Posterior cingulate gyrus (tissue), 11 donors: ENCODE measurements at regions not wholly inside any gene's neighbourhood (a gene's known extent, or its start where the extent isn't known, plus 50 kb on each side); places are given as distances from the start of the nearest gene placed in this dataset.

Source experiments
- DNase-seq, 10 donors: peaks; one replicate each; pipeline versions ENCODE4 v3.0.0 to v3.0.0-alpha.2; 2020 to 2021; ENCODE audit warnings: mixed read lengths in 3 of 10
- intact Hi-C: fragments of 100-400 bp; cut with DNase I; formaldehyde crosslinking; loops from one replicate; pipeline ENCODE4 v1.15.1; 2023

DNA sequence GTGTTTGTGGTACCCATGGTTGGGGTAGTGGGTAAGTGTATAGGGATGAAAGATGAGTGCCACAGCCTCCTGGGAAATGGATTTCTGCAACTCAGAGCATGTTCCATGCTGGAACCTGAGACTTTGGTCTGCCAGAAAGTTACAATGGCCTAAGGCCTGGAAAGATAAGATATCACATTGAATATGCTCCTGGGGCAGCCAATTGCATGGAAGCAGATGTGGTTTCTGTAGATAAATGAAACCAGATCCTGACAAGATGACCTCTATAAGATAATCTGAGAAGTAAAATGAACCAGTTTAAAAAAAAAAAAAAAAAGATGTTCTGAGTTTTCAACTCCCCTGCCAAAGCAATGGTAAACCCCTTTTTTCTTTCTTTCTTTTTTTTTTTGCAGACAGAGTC, 91.4 kb upstream of the NCK2 start:
- DNase-seq = no peak
- intact Hi-C loops = no loop called here

- intact Hi-C loops = no loop called here
These were observed 92.5 kb upstream of the NCK2 start for GRCh38 chr2:105652014-105652796.

GRCh38 chr2:105649534-105649933, 95.2 kb upstream of the NCK2 start:
- no peak for DNase-seq
- intact Hi-C loops = no loop called here

More at GRCh38 chr2:105652014-105652796, 92.5 kb upstream of the NCK2 start:
- DNase-seq = no peak

- intact Hi-C loops = no loop called here
- DNase-seq = no peak
These were observed 97.0 kb upstream of the NCK2 start for GRCh38 chr2:105647731-105648130.

GRCh38 chr2:105646774-105647076, 98.0 kb upstream of the NCK2 start:
- DNase-seq = no peak
- intact Hi-C loops = no loop called here

GRCh38 chr2:105645938-105646773, 98.6 kb upstream of the NCK2 start:
- intact Hi-C loops = no loop called here

DNA sequence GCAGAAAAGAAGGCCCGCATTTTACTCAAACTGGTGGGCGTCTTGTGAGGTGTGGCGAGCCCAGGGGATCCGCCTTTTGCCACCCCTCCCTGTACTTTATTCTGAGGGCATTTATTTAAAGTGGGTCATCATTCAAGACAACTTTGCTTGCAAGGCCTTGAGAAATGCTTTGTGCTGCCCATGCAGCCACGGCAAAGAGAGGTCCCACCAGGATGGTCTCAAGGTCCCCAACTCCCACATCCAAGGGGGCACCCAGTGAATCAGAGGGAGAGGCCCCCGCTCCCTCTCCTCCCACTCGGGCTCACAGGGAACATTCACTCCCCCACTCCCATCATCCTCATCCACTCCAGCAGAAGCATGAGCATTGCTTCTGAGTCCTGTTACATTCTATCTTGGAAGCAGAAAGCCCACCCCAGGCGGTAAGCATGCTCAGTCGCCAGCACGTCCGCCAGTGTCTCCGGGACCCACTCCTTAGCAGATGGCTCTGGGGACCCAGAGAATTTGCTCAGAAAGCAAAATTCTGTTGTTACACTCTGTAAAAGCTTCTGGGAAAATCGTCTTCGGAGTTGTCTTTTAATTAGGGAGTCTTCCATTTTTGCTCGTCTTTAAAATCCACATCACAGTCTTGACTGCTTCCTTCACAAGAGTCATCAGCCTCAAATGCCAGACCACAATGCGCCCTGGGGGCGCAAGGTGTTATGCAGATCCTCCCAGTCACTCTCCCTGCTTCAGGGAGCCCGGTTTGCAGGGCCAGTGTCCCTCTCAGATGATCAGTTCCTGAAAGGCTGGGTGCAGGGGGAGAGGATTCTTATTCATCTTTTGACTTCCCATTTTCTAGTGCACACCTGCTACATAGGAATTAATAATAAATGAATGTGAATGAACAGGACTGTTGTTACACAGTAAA, 99.4 kb upstream of the NCK2 start:
- intact Hi-C loops = no loop called here
- DNase-seq = no peak

More at GRCh38 chr2:105645938-105646773, 98.6 kb upstream of the NCK2 start:
- DNase-seq = no peak

DNA sequence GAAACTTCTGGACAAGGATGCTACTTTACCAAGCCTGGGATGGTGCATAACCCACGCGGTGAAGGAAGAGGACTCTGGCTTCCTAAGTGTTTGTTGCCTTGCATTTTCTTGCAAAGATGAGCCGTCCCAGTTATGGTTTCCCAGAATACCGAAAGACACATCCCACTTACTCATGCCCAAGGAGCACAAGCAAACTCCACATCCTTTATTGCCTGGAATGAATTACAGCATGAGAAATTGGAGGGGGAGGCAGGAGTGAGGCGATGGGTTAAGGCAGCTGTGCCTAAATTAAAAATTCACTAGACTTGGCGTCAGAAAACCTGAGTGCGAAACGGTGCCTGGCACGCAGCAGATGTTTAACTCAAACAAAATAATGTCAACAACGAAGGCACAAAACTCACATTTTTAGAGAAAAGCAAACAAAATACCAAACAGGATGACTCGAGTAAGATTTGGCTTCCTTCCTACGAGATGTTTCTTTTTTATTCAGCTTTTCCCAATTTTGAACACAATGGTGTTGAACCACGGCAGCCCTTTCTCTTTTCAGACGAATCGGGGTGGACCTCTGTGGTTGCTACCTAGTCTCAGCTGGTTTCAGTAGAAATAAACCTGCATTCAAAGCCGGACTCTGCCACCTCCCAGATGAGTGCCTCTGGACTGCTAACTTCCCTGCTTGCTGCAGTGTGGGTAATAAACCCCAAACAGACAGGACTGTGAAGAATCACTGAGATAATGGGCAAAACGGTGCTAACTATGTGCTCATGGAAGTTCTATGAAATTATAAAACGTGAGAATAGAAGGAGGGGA, 100.3 kb upstream of the NCK2 start:
- DNase-seq = peak in 4 of 10 donors; percentile 34 to 86 (median 80)
- intact Hi-C loops = no loop called here

DNA sequence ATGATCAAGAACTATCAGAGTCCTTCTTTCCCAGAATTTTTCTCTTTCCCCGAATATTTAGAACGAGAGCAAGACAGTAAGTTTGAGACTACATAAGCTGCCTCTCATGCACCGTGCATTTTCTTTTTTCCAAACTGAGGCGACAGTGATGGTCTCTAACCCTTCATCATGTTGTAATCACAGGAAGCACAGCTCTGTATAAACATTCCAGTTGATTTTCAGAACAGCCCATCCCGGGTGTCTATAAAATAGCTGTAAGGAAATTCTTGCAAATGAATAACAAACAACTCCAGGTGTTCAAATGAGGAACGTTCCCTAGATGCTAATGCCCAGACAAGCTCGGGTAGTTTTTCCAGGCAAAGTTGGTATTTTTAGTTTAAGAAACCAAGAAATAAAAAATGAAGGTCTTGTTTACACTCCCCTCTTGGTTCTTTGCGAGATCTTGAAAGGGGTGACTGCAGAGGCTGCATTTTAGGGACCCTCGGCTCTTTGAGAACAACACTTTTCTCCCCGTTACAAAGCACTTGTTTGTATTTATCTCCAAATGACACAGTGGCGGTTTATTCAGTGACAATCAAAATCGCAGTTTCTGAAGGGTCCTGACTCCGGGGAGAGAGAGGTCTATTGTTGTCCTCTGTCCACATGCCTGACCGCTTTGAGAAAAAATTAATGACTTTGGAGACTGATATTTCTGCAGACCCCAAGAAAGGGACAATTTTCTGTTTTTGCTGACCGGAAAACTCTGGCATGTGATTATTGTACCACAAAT, 101.1 kb upstream of the NCK2 start:
- intact Hi-C loops = no loop called here
- DNase-seq = no peak

GRCh38 chr2:105641389-105641811, 103.3 kb upstream of the NCK2 start:
- intact Hi-C loops = no loop called here
- peak; percentile 70 to 97 (median 80) for DNase-seq

- intact Hi-C loops = no loop called here
These were observed 104.5 kb upstream of the NCK2 start for GRCh38 chr2:105640246-105640645.

GRCh38 chr2:105636109-105636740, 108.5 kb upstream of the NCK2 start:
- DNase-seq = no peak
- intact Hi-C loops = no loop called here

More at GRCh38 chr2:105640246-105640645, 104.5 kb upstream of the NCK2 start:
- no peak for DNase-seq

GRCh38 chr2:105635564-105635963, 109.1 kb upstream of the NCK2 start:
- intact Hi-C loops = no loop called here
- DNase-seq = peak in 2 of 10 donors; percentile 19 to 75

GRCh38 chr2:105634198-105634597, 110.5 kb upstream of the NCK2 start:
- no peak for DNase-seq
- intact Hi-C loops = no loop called here

DNA sequence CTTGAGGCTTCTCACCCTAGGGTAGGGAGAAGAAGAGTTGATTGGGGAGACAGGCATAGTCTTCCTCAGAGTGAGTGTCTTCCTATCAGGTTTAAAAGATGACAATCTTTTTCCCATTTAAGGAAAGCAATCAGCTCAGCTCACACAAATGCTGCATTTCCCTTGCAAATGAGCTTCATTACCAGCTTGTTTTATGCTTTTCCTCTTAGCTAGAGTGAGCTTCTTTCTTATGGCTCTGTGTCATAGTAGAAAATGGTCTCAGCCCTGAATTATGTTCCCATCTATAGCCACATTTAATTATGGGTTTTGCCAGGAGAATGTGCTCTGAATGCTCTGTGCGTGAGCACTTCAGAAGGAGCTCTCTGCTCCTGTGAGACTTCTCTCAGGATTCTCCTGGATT, 112.8 kb upstream of the NCK2 start:
- no peak for DNase-seq
- intact Hi-C loops = no loop called here

DNA sequence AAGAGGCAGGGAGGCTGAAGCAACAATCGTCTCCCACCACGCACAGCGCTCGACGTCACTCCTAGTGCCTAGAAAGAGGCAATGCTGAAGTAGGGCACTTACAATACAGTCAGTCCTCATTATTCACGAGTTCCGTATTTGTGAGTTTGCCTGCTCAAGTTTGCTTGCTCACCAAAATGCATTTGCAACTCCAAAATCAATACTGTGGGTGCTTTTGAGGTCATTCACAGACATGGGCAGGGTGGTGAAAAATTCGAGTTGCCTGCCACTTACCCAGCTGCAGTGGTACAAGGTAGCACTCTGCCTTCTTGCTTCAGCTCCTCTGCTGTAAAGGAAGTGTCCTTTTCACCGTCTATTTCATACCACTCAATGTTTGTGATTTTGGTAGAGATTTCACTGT, 113.7 kb upstream of the NCK2 start:
- DNase-seq = no peak
- intact Hi-C loops = no loop called here

DNA sequence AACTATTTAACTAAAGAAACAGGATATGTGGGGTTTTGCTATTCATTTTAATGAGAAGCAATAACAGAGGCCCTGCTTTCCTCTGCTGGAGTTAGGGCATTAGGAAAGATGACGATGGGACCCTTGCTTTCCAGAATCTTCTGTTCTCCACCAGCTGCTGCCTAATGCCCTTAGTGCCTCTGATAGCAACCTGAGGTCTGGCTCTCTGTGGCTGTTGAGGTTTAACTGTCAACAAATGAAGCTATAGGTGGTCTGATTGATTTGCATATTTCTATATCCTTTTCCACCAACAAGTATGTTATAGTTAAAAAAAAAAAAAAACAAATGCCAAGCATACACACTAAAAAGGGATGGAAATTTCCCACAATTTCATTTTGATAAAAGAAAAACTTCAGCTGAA, 115.1 kb upstream of the NCK2 start:
- intact Hi-C loops = no loop called here
- DNase-seq = no peak

- intact Hi-C loops = no loop called here
- peak in 8 of 10 donors; percentile 35 to 91 (median 42) for DNase-seq
These were observed 117.2 kb upstream of the NCK2 start for GRCh38 chr2:105627534-105627933.

DNA sequence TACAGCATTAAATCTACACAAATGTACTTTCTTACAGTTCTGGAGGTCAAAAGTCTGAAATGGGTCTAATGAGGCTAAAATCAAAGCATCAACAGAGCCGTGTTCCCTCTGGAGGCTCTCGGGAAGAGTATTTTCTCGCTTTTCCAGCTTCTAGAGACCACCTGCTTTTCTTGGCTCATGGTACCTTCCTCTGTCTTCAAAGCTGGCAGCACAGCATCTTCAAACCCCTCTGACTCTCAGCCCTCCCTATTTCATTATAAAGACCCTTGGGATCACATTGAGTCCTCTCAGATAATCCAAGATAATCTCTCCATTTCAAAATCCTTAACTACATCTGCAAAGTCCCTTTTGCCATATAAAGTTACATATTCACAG, 117.8 kb upstream of the NCK2 start:
- intact Hi-C loops = no loop called here
- DNase-seq = no peak
